Subcutaneous abdominal adipose tissue (tissue), 5 donors: ENCODE measurements at regions not wholly inside any gene's neighbourhood (a gene's known extent, or its start where the extent isn't known, plus 50 kb on each side); places are given as distances from the start of the nearest gene placed in this dataset.

ENCODE experiments used
- H3K27ac ChIP-seq: one replicate; pipeline ENCODE4 v1.7.0; 2013; ENCODE audit warnings: low read depth, mild to moderate bottlenecking, inconsistent platforms, low read length, moderate library complexity
- H3K27me3 ChIP-seq, 5 donors: one replicate each; pipeline ENCODE4 v1.7.0; 2013; ENCODE audit warnings: low read length in 5 of 5, inconsistent platforms in 1 of 5; ENCODE audit not compliant: control insufficient read depth in 5 of 5, insufficient read depth in 4 of 5
- H3K36me3 ChIP-seq, 5 donors: one replicate each; pipeline ENCODE4 v1.7.0; 2013; ENCODE audit warnings: low read length in 5 of 5; ENCODE audit not compliant: control insufficient read depth in 5 of 5, insufficient read depth in 5 of 5
- H3K4me1 ChIP-seq, 5 donors: one replicate each; pipeline ENCODE4 v1.7.0; 2013; ENCODE audit warnings: low read length in 5 of 5, mild to moderate bottlenecking in 3 of 5, moderate library complexity in 1 of 5; ENCODE audit not compliant: control insufficient read depth in 5 of 5, insufficient read depth in 5 of 5
- H3K4me3 ChIP-seq, 5 donors: one replicate each; pipeline ENCODE4 v1.7.0; 2013; ENCODE audit warnings: low read length in 5 of 5, low read depth in 1 of 5
- H3K9ac ChIP-seq, 5 donors: one replicate each; pipeline ENCODE4 v1.7.0; 2013; ENCODE audit warnings: low read length in 5 of 5, mild to moderate bottlenecking in 4 of 5, moderate library complexity in 3 of 5
- H3K9me3 ChIP-seq, 5 donors: one replicate each; pipeline ENCODE4 v1.7.0; 2013; ENCODE audit warnings: low read length in 5 of 5; ENCODE audit not compliant: control insufficient read depth in 5 of 5
- donor health status: healthy.
- donor health status: healthy.
- donor health status: healthy.
- donor health status: healthy.
- donor health status: healthy.

DNA sequence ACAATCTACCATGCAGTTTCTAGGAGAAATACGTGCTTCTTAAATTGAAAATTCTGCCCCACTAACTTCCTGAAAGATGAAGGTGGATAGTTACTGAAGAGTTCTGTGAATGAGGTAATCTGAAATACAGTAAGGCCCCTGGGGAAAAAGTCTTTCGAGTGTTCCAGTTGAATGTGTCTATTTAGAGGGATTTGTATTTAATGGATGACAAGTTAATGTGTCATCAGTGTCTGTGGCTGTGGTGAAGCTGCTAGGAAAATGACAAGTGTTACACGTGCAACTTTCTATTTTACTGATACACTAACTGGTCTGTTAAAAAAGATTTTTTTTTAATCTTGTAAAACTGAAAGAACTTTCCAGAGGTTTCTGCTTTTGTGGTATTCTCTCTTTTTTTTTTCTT, 384.6 kb downstream of the STK39 start:
- Histone ChIP-seq H3K27me3 (no peaks in the 10 kb centered on the region), H3K4me3 (no peak overlapping the region)

DNA sequence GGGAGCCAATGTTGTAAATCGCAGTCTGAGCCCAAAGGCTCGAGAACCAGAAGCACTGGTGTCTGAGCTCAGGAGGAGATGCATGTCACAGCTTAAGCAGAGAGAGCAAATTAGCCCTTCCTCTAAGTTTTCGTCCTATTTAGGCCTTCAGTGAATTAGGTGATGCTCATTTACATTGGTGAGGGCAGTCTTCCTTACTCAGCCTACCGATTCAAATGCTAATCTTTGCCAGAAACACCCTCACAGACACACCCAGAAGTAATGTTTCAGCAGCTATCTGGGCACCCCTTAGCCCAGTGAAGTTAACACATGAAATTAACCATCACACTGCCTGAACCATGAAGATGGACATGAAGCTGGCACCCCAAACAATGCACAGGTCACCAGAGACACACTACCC, 385.1 kb downstream of the STK39 start:
- no peaks in the 10 kb centered on the region for H3K27me3 ChIP-seq
- H3K4me1 ChIP-seq = no peaks in the 10 kb centered on the region
- no peak overlapping the region for H3K27ac ChIP-seq
- no peaks in the 10 kb centered on the region for H3K36me3 ChIP-seq
- H3K4me3 ChIP-seq = no peak overlapping the region
- no peak overlapping the region for H3K9ac ChIP-seq
- H3K9me3 ChIP-seq = no peaks in the 10 kb centered on the region

More for the DNA sequence above, 384.6 kb downstream of the STK39 start:
- Histone ChIP-seq H3K9ac (no peak overlapping the region), H3K27ac (no peak overlapping the region), H3K9me3 (no peaks in the 10 kb centered on the region), H3K36me3 (no peaks in the 10 kb centered on the region), H3K4me1 (no peaks in the 10 kb centered on the region)

DNA sequence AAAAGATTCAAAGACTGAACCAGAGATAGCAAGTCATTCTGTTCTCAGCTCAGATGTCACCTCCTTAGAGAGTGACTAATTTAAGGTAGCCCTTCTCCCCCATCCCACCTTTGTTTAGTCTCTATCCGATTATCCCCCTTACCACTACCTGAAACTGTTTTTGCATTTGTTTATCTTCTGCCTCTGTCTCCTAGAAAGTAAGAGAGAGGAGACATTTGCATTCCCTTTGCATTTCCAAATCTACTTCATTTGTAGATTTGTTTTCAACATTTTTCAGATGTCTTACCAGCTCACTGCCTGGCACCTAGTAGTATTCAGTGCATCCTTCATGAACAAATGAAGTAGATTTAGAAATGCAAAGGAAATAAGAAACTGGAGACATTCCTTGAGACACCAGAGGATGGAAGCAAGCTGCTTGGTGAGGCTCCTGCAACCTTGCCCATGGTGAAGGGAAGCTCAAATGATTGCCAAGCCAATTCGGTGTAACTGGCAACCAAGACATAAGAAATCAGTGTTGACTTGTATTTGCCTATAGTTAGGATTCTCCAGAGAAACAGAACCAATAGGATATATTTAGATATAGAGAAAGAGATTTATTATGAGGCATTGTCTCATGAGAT, 385.7 kb downstream of the STK39 start:
- no peak overlapping the region for H3K4me3 ChIP-seq

DNA sequence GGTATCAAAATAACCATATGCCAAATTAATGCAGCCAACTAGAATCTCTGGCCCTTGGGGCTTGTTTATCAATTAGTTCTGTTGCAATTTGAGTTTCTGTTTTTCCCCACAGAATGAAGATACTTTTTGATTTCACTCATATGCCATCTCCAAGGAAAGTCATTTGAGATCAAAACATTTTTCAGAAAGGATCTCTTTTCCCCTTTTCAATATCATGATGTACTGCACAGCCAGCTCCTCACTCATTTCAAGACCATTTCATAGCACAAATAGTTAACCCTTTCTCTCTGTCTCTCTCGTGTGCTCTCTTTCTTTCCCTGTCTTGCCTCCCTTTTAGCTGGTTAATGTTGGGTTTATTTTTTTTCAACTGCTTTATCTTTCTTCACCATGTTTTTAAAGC, 387.3 kb downstream of the STK39 start:
- Histone ChIP-seq H3K27me3 (no peaks in the 10 kb centered on the region), H3K27ac (no peak overlapping the region), H3K9me3 (no peaks in the 10 kb centered on the region), H3K9ac (no peak overlapping the region), H3K4me3 (no peak overlapping the region), H3K36me3 (no peaks in the 10 kb centered on the region), H3K4me1 (no peaks in the 10 kb centered on the region)

More for the DNA sequence above, 385.7 kb downstream of the STK39 start:
- Histone ChIP-seq H3K9me3 (no peaks in the 10 kb centered on the region), H3K36me3 (no peaks in the 10 kb centered on the region), H3K27ac (no peak overlapping the region), H3K9ac (no peak overlapping the region), H3K27me3 (no peaks in the 10 kb centered on the region), H3K4me1 (no peaks in the 10 kb centered on the region)

DNA sequence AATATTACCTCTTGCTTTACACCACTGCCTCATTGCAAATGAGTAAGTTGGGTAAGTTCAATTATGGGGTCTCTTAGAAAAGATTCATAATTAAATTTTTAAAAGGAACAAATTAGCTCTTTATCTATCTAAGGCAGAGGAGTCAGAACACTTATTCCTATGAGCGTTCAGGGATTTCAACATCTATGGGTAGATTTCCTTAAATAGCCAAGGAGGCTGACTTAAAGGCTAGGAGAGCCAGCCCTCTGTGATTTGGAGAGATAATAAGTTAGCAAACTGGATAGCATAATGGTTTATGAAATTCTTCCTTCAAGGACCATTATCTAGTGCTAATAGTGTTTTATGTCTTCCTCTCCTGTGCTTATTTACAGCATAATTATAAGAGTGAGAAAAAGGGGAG, 387.7 kb downstream of the STK39 start:
- Histone ChIP-seq H3K9ac (no peak overlapping the region), H3K27me3 (no peaks in the 10 kb centered on the region), H3K9me3 (no peaks in the 10 kb centered on the region), H3K4me1 (no peaks in the 10 kb centered on the region), H3K4me3 (no peak overlapping the region), H3K27ac (no peak overlapping the region), H3K36me3 (no peaks in the 10 kb centered on the region)

DNA sequence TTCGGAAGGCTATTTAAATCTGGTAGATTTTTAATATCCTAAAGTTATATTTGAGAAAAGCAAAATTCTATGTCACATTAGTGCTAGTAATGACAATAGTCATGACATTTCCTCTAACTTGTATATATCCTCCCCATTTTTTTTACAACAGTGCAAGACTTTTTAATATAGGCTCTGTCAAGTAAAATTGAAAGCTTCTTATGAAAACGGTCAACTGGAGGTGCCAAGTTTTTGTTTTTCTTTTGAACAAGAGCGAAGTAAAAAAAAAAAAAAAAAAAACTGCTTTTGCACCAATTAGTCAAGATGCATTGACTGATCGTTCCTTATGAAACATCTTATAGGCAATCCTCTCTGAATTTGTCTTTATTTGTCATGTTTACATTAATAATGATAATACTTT, 389.3 kb downstream of the STK39 start:
- Histone ChIP-seq H3K9me3 (no peaks in the 10 kb centered on the region), H3K4me3 (no peak overlapping the region), H3K36me3 (no peaks in the 10 kb centered on the region), H3K4me1 (no peaks in the 10 kb centered on the region), H3K27me3 (no peaks in the 10 kb centered on the region), H3K27ac (no peak overlapping the region), H3K9ac (no peak overlapping the region)

DNA sequence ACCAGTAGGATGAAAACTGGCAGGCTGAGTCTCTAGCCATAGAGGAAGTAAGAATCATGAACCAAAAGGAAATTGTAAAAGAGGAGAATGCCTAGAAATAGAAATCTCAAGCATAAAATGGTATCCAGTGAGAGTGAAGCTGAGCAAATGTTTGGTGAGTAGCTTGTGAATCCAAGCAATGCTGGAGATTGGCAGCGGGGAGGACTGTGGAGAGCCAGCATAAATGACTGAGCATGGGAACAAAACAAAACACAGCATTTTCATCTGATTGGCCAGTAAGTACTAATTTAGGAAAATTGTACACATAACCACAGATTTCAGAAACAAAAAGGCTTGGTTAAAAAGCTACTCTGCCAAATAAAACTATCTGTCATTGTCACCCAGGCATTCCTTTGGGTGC, 390.0 kb downstream of the STK39 start:
- Histone ChIP-seq H3K27ac (no peak overlapping the region), H3K9me3 (no peaks in the 10 kb centered on the region)

DNA sequence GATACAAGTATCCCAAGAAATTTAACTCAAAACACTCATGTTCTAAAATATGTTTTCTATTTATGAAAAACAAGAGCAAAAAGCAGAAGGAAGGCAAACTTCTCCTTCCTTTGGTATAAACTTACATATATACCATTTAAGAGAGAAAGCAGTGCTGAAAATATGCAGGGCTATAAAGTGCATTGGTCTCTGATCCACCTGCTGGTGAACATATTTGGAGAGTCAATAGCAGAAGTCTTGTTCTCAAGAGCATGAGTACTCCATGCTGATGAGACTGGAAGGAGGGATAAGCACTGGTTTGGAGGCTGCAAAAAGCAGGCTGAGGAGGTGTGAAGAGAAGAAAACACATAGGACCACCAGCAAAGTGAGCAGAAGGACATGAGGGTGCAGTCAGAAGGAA, 391.2 kb downstream of the STK39 start:
- Histone ChIP-seq H3K9me3 (no peaks in the 10 kb centered on the region), H3K9ac (no peak overlapping the region), H3K27ac (no peak overlapping the region), H3K4me3 (no peak overlapping the region), H3K27me3 (no peaks in the 10 kb centered on the region), H3K36me3 (no peaks in the 10 kb centered on the region), H3K4me1 (no peaks in the 10 kb centered on the region)

More for the DNA sequence above, 390.0 kb downstream of the STK39 start:
- no peak overlapping the region for H3K9ac ChIP-seq
- H3K36me3 ChIP-seq = no peaks in the 10 kb centered on the region
- H3K4me1 ChIP-seq = no peaks in the 10 kb centered on the region
- H3K27me3 ChIP-seq = no peaks in the 10 kb centered on the region
- H3K4me3 ChIP-seq = no peak overlapping the region

DNA sequence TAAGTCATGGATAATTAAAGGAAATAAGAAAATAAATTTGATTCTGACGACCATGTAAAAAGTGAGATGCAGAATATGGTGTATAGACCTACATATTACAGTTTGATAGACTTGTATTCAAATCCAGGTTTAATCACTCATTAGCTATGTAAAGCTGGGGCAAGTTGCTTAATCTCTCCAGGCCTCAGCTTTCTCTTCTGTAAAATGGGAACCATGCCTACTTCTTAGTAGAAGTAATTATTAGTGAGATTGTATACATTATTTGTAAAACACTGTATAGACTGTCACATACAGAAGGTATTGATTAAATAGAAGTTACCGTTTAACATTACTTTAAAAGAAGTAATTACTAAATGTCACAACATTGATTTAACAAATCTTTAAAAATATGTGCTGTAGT, 392.2 kb downstream of the STK39 start:
- no peak overlapping the region for H3K9ac ChIP-seq
- H3K27me3 ChIP-seq = no peaks in the 10 kb centered on the region

DNA sequence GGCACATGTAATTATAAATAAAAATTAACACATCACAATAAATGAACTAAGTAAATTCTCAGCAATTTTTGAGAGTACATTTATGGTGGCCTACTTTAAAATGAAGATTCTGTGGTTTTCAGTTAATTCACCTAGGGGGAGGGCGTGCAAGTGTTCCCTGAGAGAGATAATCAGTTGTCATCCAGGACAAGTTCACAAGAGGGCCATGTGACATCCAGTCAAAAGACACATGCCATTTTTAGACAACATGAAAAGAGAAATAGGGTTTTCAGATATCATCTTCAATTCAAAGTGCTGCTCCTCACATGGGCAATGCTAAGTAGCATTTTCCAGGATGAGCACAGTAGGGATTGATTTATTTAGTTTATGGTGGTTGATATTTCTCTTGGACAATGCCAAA, 393.7 kb downstream of the STK39 start:
- Histone ChIP-seq H3K9me3 (no peaks in the 10 kb centered on the region), H3K27ac (no peak overlapping the region), H3K4me3 (no peak overlapping the region), H3K36me3 (no peaks in the 10 kb centered on the region), H3K27me3 (no peaks in the 10 kb centered on the region), H3K9ac (no peak overlapping the region), H3K4me1 (no peaks in the 10 kb centered on the region)

More for the DNA sequence above, 392.2 kb downstream of the STK39 start:
- H3K4me3 ChIP-seq = no peak overlapping the region
- H3K27ac ChIP-seq = no peak overlapping the region
- H3K4me1 ChIP-seq = no peaks in the 10 kb centered on the region
- H3K9me3 ChIP-seq = no peaks in the 10 kb centered on the region
- H3K36me3 ChIP-seq = no peaks in the 10 kb centered on the region

DNA sequence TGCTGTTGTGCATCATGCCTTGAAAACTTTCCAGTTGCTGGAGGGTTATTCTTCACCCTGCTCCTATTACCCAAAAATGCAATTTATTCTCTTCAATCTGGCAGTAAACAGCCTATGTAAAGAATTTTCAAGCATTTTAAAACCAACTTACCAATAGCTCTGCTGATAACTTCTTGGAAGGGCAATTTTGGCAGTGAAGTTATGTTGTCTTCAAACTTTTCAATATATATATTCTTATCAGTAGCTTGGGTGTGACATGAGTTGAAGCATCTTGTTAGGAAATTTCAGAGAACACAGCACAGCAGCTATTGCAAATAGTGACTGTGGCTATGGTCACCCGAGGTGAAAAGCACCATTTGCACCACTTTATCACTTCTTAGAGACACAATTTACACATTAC, 395.5 kb downstream of the STK39 start:
- Histone ChIP-seq H3K9me3 (no peaks in the 10 kb centered on the region), H3K27ac (no peak overlapping the region), H3K4me3 (no peak overlapping the region), H3K36me3 (no peaks in the 10 kb centered on the region), H3K27me3 (no peaks in the 10 kb centered on the region), H3K9ac (no peak overlapping the region), H3K4me1 (no peaks in the 10 kb centered on the region)
